GM18867 (cell line): ENCODE measurements at regions not wholly inside any gene's neighbourhood (a gene's known extent, or its start where the extent isn't known, plus 50 kb on each side); places are given as distances from the start of the nearest gene placed in this dataset.

Experiments used
- ATAC-seq: cut with Tn5 transposase; IDR thresholded peaks from one replicate; pipeline ENCODE4 v1.9.1; 2021; ENCODE audit warnings: mild to moderate bottlenecking, moderate library complexity; ENCODE audit not compliant: unreplicated experiment

DNA sequence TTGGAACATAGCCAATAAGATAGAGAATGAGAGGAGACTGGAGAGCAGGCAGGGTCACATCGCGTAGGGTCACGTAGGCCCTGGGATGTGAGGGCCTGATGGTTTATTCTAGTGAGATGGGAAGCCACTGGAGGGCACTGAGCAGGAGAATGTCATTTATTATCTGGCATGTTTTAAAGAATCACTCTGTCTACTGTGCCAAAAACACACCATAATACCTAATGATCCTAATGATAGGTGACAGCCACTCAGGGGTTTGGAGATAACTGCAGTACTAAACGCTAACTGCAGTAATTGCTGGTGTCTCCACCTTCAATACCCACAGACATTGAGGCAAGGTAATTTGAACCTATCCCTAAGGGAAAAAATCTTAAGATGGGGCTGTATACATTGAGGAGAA lies 185.4 kb downstream of the TTLL7 start:
- ATAC-seq = no peak

GRCh38 chr1:83810144-83810543 lies 188.8 kb downstream of the TTLL7 start:
- no peak for ATAC-seq

GRCh38 chr1:83808536-83808935 lies 190.4 kb downstream of the TTLL7 start:
- ATAC-seq = no peak

- no peak for ATAC-seq
Measured at GRCh38 chr1:83807821-83808220, 191.1 kb downstream of the TTLL7 start.

DNA sequence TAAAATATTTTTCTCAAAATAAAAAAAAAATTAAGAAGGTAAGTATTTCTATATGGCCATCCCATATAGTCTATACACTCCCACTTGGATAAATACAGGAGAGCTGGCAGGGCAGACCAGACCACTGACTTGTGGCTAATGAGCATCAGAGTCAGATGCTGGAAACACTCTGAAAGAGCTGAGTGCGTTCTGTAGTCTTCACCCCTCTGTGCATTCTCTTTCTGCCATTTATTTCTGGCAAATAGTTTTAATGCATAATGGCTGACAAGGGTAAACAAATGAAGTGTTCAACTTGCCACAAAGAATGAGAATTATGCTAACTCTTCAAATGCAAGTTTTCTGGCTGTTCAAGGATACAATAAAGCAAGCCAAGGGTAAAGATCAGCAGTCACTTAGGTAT lies 191.7 kb downstream of the TTLL7 start:
- ATAC-seq = no peak

GRCh38 chr1:83805921-83806320 lies 193.0 kb downstream of the TTLL7 start:
- ATAC-seq = no peak

DNA sequence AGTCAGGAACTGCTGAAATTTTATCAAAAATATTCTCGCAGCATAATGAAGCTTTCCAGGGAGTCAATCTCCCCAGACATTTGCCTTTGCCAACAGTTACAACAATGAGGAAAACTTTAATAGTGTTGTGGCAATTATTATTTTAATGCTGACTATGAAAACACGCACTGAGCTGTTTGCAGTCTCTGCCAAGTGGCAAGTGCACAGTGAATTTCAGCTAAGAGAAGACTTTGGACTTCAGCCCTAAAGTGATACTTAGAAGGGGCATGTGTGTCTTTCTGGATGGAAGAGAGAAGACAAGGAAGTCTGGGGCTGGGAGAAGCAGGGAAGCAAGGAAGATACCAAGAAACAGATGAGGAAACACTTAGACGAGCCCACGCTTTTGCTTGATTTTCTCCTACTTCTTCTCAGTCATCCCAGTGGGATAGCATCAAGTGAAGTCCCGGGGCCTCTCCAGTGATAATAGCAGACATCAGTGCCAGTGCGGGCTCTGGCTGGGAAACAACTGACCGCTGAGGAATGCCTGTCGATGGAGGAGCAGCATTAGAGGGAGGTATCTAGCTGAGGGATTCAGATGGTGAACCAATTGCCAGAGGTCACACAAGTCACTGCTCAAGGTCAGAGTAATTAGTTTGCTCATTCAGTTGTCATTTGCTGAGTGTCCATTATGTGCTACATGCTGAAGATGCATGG lies 196.3 kb downstream of the TTLL7 start:
- ATAC-seq = no peak

DNA sequence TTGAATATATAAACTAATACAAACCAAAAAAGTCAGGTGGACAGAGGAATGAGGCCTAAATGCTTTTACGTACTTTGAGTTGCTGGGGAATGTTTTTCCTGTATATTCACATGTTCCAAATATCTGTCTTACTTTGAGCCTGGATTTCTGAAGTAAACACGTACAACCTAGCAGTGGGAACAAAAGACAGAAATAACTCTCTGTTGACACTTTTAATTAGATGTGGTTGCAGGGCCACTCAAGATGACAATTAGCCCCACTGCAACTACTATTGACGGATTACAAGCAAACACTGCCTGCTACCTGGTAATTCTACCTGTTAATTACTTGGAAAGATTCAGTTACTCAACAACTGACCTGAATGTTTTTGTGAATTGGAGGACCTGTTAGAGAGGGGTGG lies 196.9 kb downstream of the TTLL7 start:
- no peak for ATAC-seq

DNA sequence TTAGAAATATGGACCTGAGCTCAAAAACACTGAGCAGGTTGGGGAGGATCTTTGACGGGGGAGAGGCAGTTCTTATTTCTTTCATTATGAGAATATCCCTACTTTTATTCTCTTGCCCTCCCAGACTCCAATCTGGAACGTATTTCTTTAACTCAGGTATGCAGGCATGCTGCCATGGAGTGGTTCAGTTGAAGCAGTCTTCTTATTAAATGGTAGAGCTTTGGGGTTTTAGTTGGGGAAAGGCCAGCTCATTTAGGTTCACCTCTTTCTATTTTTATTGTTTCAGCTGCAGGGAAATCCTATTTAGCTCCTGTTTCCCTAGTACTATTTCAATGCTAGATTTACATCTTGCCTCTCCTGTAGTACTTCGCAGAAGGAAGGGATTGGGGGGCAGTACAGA lies 198.9 kb downstream of the TTLL7 start:
- no peak for ATAC-seq

DNA sequence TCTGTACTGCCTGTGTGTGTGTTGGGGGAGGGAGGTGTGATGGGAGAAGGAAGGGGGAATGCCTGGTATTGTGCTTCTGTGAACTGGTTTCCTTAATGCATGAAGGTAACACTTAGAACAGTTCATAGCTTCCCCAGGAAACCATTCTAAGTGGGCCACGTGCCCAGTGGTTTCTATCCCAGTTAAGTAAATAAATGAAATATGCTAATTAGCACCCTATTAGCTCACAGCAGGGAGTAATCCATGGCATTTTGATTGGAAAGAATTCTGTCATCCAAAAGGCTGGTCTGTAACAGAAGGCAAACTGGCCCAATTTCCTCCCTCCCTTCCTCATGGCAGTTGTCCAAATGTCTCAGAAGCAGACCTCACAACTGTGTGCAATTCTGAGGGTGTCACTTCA lies 199.3 kb downstream of the TTLL7 start:
- no peak for ATAC-seq

- no peak for ATAC-seq
Measured at GRCh38 chr1:83798965-83799364, 200.0 kb downstream of the TTLL7 start.

- no peak for ATAC-seq
Measured at GRCh38 chr1:83796409-83796808, 202.5 kb downstream of the TTLL7 start.

GRCh38 chr1:83794384-83794783 lies 204.5 kb downstream of the TTLL7 start:
- ATAC-seq = peak; percentile 90

- no peak for ATAC-seq
Measured at GRCh38 chr1:83791821-83792437, 207.0 kb downstream of the TTLL7 start.

GRCh38 chr1:83790446-83790845 lies 208.5 kb downstream of the TTLL7 start:
- no peak for ATAC-seq

GRCh38 chr1:83787246-83787998 lies 211.5 kb downstream of the TTLL7 start:
- ATAC-seq = no peak

- ATAC-seq = no peak
Measured at GRCh38 chr1:83781667-83782066, 217.3 kb downstream of the TTLL7 start.

GRCh38 chr1:83779565-83779964 lies 219.4 kb downstream of the TTLL7 start:
- ATAC-seq = no peak

DNA sequence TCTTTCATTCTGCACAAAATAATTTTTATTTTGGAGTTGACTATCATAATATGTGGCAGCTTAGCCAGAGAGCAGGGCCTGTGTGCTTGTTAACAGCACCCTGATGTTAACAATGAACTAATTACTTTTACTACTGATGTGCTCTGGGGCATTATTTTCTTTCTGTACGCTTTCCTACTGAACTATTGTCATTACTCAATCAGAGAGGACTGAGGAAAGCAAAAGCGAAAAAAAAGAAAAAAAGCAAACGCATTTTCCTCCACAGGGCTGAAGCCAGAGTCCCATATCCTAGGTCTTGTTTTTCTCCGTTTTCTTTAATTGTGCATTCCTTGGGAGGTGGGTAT lies 221.2 kb downstream of the TTLL7 start:
- ATAC-seq = no peak

DNA sequence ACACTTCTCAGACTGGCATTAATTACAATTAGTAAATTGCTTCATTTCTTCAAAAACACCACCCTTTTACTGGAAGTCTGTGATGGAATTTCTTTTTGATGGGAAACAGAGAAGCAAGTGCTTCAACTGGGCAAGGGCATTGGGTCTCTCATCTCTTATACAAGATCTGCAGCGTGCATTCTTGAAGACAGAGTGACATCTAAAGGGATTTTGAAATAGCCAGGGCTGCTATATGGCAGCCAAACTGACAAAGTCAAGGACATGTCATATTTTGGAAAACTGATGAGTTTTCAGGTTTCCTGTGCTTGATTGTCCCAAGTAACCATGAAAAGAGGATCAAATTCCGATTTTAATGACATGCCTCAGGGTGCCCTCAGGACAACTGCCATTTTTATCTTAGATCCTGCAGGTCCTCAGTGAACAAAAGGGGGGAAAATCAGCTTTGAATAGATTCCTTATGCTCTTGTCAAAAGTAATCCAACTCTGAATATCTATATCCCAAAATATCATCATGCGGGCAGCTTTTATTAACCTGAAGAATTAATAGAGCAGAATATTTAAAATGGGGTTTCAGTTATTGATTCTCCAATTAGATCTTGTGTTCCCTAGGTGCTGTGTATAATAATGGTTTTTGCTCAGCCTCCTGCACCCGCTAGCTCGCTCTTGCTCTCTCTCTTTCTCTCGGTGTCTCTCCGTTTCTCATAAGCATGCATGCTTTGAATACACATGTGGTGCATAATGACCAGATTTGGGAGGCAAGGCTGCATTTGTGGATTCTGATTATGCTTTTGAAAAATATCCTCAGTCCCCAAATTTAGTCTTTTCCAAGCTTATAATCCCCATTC lies 221.8 kb downstream of the TTLL7 start:
- no peak for ATAC-seq

GRCh38 chr1:83775977-83776603 lies 222.8 kb downstream of the TTLL7 start:
- ATAC-seq = no peak
